ENCODE measurements at regions not wholly inside any gene's neighbourhood (a gene's known extent, or its start where the extent isn't known, plus 50 kb on each side); places are given as distances from the start of the nearest gene placed in this dataset.

- H3K9ac ChIP-seq (ENCODE audit: control insufficient read depth, extremely low read depth, insufficient read depth, low read length): no peak overlapping the region
- H3K27ac ChIP-seq (ENCODE audit: control insufficient read depth, insufficient read depth, low read length): no peak overlapping the region
- FAIRE-seq (no peak), DNase-seq (ENCODE audit: low read depth, low spot score) (no peak)
- H3K79me2 ChIP-seq (ENCODE audit: control insufficient read depth, insufficient read depth, low read length): no peaks in the 10 kb centered on the region
- peaks cover 3% of the 10 kb centered on the region for H3K27me3 ChIP-seq (ENCODE audit: control insufficient read depth, extremely low read depth, insufficient read depth, low read length)
- no peaks in the 10 kb centered on the region for H3K9me1 ChIP-seq (ENCODE audit: control insufficient read depth, extremely low read depth, insufficient read depth, low read length)
- H3K4me1 ChIP-seq (ENCODE audit: control insufficient read depth, extremely low read depth, insufficient read depth, low read length): no peaks in the 10 kb centered on the region
- H2AFZ ChIP-seq (ENCODE audit: control insufficient read depth, low read length): no peak overlapping the region
- no peak overlapping the region for H3K4me2 ChIP-seq (ENCODE audit: control insufficient read depth, extremely low read depth, insufficient read depth, low read depth, low read length)
- dilution Hi-C loops (cut with MboI; ENCODE audit: extremely low pct_ligation_motif_present, low sequenced_read_pairs): no loop called here
- no peaks in the 10 kb centered on the region for H3K36me3 ChIP-seq (ENCODE audit: control insufficient read depth in 2 of 2, extremely low read depth in 1 of 2, insufficient read depth in 2 of 2, low read length in 2 of 2)
- no peak overlapping the region for H3K4me3 ChIP-seq (ENCODE audit: control insufficient read depth in 2 of 3, extremely low read depth in 1 of 3, insufficient read depth in 2 of 3, low read depth in 1 of 3, low read length in 3 of 3)
- no peak for TF ChIP-seq EZH2 (IDR thresholded peaks at IDR 0.05; ENCODE audit: low read length)
- no peak for TF ChIP-seq CTCF (optimal IDR thresholded peaks at IDR 0.05 in 1 of 3, IDR thresholded peaks at IDR 0.05 in 1 of 3, conservative IDR thresholded peaks at IDR 0.05 in 1 of 3; ENCODE audit: extremely low read depth in 1 of 3, insufficient read depth in 2 of 3, low read length in 3 of 3)
- H3K9me3 ChIP-seq (ENCODE audit: control insufficient read depth, low read depth, low read length): no peaks in the 10 kb centered on the region
- no peaks in the 10 kb centered on the region for H4K20me1 ChIP-seq (ENCODE audit: control insufficient read depth, extremely low read depth, insufficient read depth, low read length)
Measured at GRCh38 chr7:32243687-32244290, 173.6 kb upstream of the PDE1C start.

- TF ChIP-seq CTCF (optimal IDR thresholded peaks at IDR 0.05 in 1 of 3, IDR thresholded peaks at IDR 0.05 in 1 of 3, conservative IDR thresholded peaks at IDR 0.05 in 1 of 3; ENCODE audit: extremely low read depth in 1 of 3, insufficient read depth in 2 of 3, low read length in 3 of 3) (no peak), EZH2 (IDR thresholded peaks at IDR 0.05; ENCODE audit: low read length) (no peak)
- no peaks in the 10 kb centered on the region for H4K20me1 ChIP-seq (ENCODE audit: control insufficient read depth, extremely low read depth, insufficient read depth, low read length)
- H3K4me2 ChIP-seq (ENCODE audit: control insufficient read depth, extremely low read depth, insufficient read depth, low read depth, low read length): no peak overlapping the region
- no peaks in the 10 kb centered on the region for H3K79me2 ChIP-seq (ENCODE audit: control insufficient read depth, insufficient read depth, low read length)
- no peak overlapping the region for H3K4me3 ChIP-seq (ENCODE audit: control insufficient read depth in 2 of 3, extremely low read depth in 1 of 3, insufficient read depth in 2 of 3, low read depth in 1 of 3, low read length in 3 of 3)
- FAIRE-seq: no peak
- H3K9me3 ChIP-seq (ENCODE audit: control insufficient read depth, low read depth, low read length): no peaks in the 10 kb centered on the region
- H3K9ac ChIP-seq (ENCODE audit: control insufficient read depth, extremely low read depth, insufficient read depth, low read length): no peak overlapping the region
- H3K27ac ChIP-seq (ENCODE audit: control insufficient read depth, insufficient read depth, low read length): no peak overlapping the region
- no peak for DNase-seq (ENCODE audit: low read depth, low spot score)
- H3K4me1 ChIP-seq (ENCODE audit: control insufficient read depth, extremely low read depth, insufficient read depth, low read length): no peaks in the 10 kb centered on the region
- dilution Hi-C loops (cut with MboI; ENCODE audit: extremely low pct_ligation_motif_present, low sequenced_read_pairs): no loop called here
- H3K36me3 ChIP-seq (ENCODE audit: control insufficient read depth in 2 of 2, extremely low read depth in 1 of 2, insufficient read depth in 2 of 2, low read length in 2 of 2): no peaks in the 10 kb centered on the region
- H3K27me3 ChIP-seq (ENCODE audit: control insufficient read depth, extremely low read depth, insufficient read depth, low read length): peaks cover 3% of the 10 kb centered on the region
- no peaks in the 10 kb centered on the region for H3K9me1 ChIP-seq (ENCODE audit: control insufficient read depth, extremely low read depth, insufficient read depth, low read length)
- no peak overlapping the region for H2AFZ ChIP-seq (ENCODE audit: control insufficient read depth, low read length)
Measured at GRCh38 chr7:32242436-32242835, 172.2 kb upstream of the PDE1C start.
